Kidney tubule cell (primary cell): ENCODE measurements at regions not wholly inside any gene's neighbourhood (a gene's known extent, or its start where the extent isn't known, plus 50 kb on each side); places are given as distances from the start of the nearest gene placed in this dataset.
A peak's percentile ranks its signal among the peaks of the same experiment; 100 is the strongest.

Source experiments
- DNase-seq: peaks from one replicate; pipeline ENCODE4 v3.0.0-alpha.2; 2018; ENCODE audit warnings: low spot score

DNA sequence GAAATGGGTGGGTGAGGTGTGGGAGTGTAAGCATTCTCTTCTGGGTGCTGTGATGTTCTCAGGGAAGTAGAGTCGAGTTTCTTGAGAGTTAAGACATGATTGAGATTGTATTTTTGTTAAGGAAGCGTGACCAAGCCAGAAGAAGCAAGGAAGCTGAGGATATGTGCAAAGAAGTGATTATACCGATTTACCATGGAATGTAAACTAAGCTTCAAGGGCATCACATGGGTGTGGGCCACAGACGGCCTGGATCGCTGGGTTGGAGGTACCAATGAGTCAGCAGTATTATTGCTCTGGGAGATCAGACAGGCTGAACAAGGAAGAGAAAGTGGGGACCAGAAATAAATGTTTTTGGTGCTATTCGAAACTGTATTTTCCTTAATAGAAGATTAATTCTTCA is 184.1 kb upstream of the GMDS start:
- DNase-seq: peak; percentile 45

GRCh38 chr6:2429032-2429431 is 183.6 kb upstream of the GMDS start:
- DNase-seq: no peak

DNA sequence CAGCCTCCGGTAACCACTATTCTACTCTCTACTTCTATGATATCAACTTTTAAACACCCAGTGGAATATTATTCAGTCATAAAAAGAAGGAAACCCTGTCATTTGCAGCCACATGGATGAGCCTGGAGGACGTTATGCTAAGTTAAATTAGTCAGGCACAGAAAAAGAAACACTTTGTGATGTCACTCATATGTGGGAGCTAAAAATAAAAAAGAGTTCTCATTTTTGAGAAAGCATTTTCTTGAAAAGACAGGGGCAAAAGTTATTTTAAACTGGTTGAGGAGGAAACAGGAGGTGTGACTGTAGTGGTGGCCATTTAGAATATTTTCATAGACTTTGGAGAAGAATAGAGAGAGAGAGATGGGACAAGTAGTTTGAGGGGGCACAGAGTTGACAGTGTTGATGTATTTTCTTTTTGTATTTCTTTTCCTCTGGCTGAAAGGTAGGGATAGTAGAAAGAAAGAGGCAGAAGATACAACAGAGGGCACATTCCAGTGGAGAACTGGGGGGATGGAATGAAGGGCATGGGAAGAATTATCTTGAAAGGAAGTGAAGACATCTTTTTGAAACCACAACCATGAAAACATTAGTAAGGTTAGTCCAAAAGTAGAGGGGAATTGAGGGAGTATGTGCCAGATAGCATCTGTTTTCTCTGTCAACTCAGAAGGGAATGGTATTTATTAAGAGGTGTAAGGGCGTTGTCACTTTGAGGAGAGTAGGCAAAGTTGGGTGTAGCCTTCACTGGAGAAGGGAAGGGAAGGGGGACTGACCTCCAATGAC is 181.3 kb upstream of the GMDS start:
- no peak for DNase-seq

GRCh38 chr6:2416128-2416712 is 170.8 kb upstream of the GMDS start:
- no peak for DNase-seq

DNA sequence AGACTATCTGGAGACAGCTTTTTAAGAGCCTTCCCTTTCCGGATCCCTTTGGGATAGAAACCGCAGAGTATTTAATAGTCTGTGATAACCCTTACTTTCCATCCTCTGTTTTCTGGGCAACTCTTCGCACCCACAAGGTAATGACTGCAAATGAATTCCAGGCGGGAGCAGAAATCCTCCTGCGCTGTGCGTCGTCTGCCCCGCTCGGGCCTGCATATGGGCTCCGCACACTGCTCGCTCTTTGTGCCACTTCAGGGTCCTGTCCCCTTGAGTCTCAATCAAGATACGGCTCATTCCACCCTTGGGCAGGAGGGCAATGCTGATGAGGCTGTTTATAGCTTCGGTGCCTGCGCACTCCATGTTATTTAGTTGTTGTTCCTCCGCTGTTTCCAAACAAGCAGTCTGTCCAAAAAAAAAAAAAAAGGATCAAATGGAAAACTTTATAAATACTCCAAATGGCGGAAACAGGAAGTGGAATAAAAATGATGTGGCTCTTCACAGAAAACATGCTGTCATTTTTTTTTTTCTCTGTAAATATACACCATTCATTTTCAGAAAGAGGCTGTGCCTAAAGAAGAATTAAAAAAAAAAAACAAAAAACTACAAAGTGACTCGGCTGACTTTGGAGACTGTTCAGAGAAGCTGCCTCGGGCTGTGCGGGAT is 169.6 kb upstream of the GMDS start:
- DNase-seq: no peak

- DNase-seq: peak; percentile 66
These were observed 167.3 kb upstream of the GMDS start for GRCh38 chr6:2412731-2413130.

DNA sequence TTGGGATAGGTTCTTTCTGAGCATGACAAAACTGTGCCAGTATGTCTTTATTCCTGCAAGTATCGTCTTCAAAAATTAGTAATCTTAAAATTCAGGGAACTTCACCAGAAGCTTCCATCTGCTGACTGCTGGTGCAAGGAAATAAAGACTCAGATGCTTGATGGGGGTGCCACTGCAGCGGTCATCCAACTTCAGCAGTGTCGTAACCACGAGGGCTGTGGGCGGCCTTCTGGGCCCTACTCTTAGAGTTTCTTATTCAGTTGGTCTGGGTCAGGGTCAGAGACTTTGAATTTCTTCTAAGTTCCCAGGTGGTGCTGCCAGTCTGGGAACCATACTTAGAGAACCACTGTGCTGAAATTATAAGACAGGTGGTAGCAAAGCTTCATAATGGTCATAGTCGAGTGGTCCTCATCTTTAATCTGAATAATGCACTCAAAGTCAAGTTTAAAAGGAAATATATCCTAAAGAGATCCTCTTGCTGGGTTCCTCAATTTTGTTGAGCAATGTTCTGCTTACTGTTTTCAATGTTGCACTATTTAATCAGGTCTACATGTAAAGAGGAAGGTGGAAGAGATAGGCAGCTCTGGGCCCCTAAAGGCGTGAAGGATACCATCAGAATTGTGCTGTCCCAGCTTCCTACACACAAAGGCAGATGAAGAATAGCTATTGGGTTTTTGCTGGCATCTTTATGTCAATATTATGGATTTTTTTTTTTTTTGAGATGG is 165.4 kb upstream of the GMDS start:
- DNase-seq: no peak

- no peak for DNase-seq
These were observed 162.1 kb upstream of the GMDS start for GRCh38 chr6:2407525-2407924.

GRCh38 chr6:2404211-2404929 is 159.0 kb upstream of the GMDS start:
- no peak for DNase-seq

DNA sequence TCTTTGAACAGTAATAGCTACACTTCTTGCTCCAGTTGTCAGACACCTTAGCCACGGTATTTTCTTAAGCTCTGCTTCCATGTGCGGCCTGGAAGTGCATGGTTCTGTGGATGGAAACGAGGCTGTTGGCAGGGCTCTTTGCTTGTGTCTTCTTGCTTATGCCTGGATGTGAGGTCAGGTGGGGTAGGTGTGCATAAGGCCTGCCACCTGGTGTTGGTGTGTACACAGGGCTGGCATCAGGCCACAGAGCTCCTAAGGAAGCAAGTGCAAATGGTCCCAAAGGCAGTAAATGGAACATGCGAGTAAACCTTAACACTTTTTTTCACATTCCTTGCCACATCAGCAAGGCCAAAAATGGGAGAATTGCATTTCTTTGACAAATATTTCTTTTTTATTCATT is 158.1 kb upstream of the GMDS start:
- DNase-seq: no peak

DNA sequence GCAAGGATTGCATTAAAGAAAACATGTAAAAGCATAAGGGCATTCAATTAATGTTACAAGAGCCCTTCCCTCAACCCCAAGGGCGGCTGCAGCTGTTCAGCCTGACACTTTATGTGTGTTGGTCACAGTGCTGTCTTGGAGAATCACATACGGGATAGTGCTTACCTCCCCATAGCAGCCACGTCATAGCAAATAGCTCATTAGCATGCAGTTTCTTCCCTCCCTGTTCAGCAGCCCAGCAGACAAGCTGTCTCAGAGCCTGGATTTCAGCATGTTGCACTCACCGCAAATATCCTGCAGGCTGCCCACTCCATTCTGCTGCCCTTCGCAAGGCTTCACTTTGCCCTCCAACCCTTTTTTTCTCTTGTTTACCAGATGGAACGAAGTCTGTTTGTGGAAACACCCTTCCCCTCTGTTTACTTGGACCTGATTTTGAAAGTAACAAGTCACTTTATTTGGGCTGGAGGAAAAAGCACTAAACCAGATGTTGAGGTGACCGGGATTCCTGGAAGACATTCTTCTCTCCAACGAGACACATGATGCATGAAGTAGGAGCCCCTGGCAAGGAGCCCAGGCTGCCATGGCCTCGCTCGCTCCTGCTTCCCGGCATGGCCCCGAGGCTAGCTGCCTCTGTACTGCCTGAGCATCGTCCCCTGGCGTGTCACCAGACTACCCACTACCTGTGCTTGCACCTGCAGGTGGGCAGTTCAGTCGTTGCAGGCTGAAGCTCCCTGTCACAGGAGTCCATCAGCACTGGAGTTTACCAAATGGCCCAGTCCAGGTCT is 151.6 kb upstream of the GMDS start:
- peak; percentile 80 for DNase-seq

- no peak for DNase-seq
These were observed 150.7 kb upstream of the GMDS start for GRCh38 chr6:2396042-2396657.

DNA sequence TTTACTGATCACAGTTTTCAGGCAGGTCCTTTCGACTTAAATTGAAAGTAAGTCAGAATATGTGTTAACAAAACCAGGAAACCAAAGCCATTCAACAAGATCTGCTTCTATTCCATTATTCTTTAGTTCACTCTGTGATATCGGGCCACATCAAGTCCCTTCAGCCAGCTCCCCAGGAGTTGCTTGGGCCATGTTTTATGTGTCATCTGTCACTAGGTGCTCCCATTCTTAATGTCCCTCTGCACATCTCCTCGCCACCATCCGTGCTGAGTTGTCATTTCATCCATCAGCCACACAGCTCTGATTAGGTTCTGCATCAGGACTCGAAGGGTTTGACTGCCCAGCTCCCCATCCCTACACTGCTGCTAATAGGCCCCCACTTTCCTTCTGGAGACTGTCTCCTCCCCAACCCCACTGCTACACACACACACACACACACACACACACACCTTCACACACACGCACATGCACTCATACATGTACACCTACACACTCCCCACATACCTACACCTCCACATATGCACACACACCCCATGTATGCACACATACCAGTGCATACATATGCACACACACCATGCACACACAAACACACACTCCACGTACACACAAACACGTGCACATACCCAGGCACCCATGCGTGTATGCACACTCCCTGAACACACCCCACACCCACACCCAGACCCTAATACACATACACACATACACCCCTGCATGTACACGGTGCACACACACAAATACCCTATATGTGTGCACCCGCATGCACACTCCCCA is 143.3 kb upstream of the GMDS start:
- no peak for DNase-seq

DNA sequence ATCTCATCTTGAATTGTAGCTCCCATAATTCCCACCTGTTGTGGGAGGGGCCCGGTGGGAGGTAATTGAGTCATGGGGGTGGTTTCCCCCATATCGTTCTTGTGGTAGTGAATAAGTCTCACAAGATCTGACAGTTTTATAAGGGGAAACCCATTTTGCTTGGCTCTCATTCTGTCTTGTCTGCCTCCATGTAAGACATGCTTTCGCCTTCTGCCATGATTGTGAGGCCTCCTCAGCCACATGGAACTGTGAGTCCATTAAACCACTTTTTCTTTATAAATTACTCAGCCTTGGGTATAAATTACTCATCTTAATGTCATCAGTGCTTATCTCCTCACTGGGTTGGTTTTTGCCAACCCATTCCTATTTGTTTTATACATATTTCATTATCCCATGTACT is 142.0 kb upstream of the GMDS start:
- no peak for DNase-seq

DNA sequence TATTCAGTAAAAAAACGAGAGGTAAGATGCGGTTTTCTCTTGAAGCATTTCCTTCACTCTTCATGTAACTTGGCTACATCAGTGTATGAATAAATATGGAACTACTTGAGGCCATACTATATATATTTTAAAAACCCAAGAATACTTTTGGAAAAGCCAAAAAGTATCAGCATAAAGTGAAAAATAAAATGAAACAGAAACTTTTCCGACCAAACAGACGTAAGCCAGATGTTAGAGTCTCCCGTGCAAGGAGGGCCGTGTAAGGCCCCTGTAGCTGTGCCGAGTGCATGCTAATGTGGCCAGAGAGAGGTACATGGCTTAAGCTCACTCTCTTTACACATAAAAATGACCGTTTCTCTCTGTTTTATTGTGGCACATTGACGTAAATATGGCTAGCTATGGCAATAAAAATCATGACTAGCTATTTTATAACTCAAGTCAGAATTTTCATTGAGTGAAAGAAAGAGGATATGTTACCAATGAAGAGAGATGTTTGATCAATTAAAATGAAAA is 140.1 kb upstream of the GMDS start:
- no peak for DNase-seq

DNA sequence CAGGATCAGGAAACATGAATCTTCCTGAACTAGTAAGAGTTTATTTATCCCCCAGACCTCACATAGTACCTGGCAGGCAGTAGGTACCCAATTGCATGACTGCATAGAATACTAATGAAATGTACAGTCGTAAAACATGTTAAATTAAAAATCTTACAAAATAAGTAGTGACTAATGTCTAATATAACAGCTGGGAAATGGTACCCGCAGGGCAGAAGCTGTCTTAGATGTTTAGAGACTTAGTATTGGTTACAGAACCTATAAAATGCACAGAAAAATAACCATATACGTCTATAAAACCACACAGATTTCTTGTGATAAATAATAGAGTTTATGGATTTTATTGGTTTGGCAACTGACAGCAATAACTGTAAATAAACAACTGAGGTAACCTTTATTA is 139.1 kb upstream of the GMDS start:
- DNase-seq: no peak

- no peak for DNase-seq
These were observed 136.7 kb upstream of the GMDS start for GRCh38 chr6:2381872-2382661.

DNA sequence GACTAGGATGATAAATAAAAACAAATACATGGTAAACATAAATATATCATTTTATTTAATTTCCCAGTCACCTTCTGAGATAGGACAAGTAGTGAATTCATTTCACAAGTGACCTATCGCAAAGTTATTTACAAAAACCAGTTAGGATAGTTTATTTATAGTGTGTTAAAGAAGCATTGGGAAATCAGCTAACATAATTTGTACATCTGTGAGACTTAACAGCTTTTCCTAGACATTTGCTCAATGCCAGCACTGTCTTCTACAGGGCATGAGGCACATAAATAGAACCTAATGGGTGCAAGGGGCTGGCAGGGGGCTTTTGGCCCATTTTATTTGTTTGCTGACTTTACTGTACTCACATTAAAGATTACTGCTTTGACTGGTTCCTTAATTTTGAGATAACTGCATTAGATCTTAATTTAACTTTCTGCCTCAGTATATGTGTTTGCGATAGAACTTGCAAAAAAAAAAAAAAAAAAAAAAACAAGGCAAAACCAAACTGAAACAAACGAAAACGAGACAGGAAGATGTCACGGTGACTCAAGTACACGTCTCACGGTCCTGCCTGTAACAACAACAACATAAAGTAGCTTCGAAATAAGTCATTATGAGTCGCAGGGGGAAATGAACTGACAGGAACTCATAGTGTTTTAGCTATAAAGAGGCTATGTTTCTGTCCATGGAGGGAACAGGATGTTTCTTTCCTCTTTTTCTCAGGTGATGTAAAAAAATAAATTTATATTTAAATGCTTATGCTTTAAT is 133.7 kb upstream of the GMDS start:
- peak; percentile 82 for DNase-seq
